WTC11 (cell line): ENCODE measurements at regions not wholly inside any gene's neighbourhood (a gene's known extent, or its start where the extent isn't known, plus 50 kb on each side); places are given as distances from the start of the nearest gene placed in this dataset.
"Not testable (repeated sequence)": the region's sequence is repeated elsewhere in the genome, so short reads cannot be mapped to it uniquely, and the experiment has no call there.

Source experiments
- ATAC-seq: fragments of 200-7000 bp; cut with Tn5 transposase; 2 replicates; pipeline ENCODE4 v1.10.0; 2021; ENCODE audit warnings: mild to moderate bottlenecking, moderate library complexity
- CTCF ChIA-PET: fragments of 300-600 bp; sonication (Branson Sonifier 250); formaldehyde crosslinking; loops from one replicate; lab custom pipeline; 2021; ENCODE audit warnings: antibody characterized with exemption; lab: Charles Lee
- POLR2A ChIA-PET: fragments of 350-600 bp; sonication (Branson Sonifier 250); formaldehyde crosslinking; loops from one replicate; lab custom pipeline; 2021; ENCODE audit warnings: antibody characterized with exemption; lab: Charles Lee
- DNase-seq: peaks from one replicate; pipeline ENCODE4 v3.0.0; 2021; ENCODE audit warnings: low spot score
- H3K27ac Mint-ChIP-seq: 2 replicates; pipeline ENCODE4 v1.8.0; 2021; ENCODE audit warnings: mixed read lengths
- H3K27me3 Mint-ChIP-seq: 2 replicates; pipeline ENCODE4 v1.8.0; 2021; ENCODE audit warnings: low read depth, mild to moderate bottlenecking, moderate library complexity, mixed read lengths
- H3K36me3 Mint-ChIP-seq: 2 replicates; pipeline ENCODE4 v1.8.0; 2021; ENCODE audit warnings: mixed read lengths
- H3K4me1 Mint-ChIP-seq: 2 replicates; pipeline ENCODE4 v1.8.0; 2022; ENCODE audit warnings: mixed read lengths
- H3K4me3 Mint-ChIP-seq: 2 replicates; pipeline ENCODE4 v1.8.0; 2021; ENCODE audit warnings: mild to moderate bottlenecking, moderate library complexity, mixed read lengths
- H3K9me3 Mint-ChIP-seq: 2 replicates; pipeline ENCODE4 v1.8.0; 2021; ENCODE audit warnings: mixed read lengths
- ATF6 ChIP-seq: sonication (generic); formaldehyde crosslinking; IDR thresholded peaks from 2 replicates; pipeline ENCODE4 v1.8.1; 2023; ENCODE audit warnings: mild to moderate bottlenecking, missing genetic modification reagents
- CREM ChIP-seq: sonication (generic); formaldehyde crosslinking; IDR thresholded peaks from 2 replicates; pipeline ENCODE4 v1.8.1; 2022; ENCODE audit warnings: mild to moderate bottlenecking, missing genetic modification reagents, moderate library complexity
- E2F4 ChIP-seq: sonication (generic); formaldehyde crosslinking; IDR thresholded peaks from 2 replicates; pipeline ENCODE4 v1.8.1; 2022; ENCODE audit warnings: low read depth, mild to moderate bottlenecking, moderate library complexity, missing genetic modification reagents, borderline replicate concordance
- FOXK1 ChIP-seq: sonication (generic); formaldehyde crosslinking; IDR thresholded peaks from 2 replicates; pipeline ENCODE4 v1.8.0; 2022; ENCODE audit warnings: mild to moderate bottlenecking, moderate library complexity, missing genetic modification reagents
- FOXP1 ChIP-seq: sonication (generic); formaldehyde crosslinking; IDR thresholded peaks from 2 replicates; pipeline ENCODE4 v1.8.0; 2022; ENCODE audit warnings: missing genetic modification reagents, mild to moderate bottlenecking, moderate library complexity, borderline replicate concordance
- IRF2 ChIP-seq: sonication (generic); formaldehyde crosslinking; IDR thresholded peaks from 2 replicates; pipeline ENCODE4 v1.8.0; 2022; ENCODE audit warnings: low read depth, missing genetic modification reagents, borderline replicate concordance
- NFATC4 ChIP-seq: fragments of 250-450 bp; sonication (Bioruptor Pico); IDR thresholded peaks from 2 replicates; pipeline ENCODE4 v1.9.0; 2021; ENCODE audit warnings: mild to moderate bottlenecking
- NR1H2 ChIP-seq: sonication (generic); formaldehyde crosslinking; IDR thresholded peaks from 2 replicates; pipeline ENCODE4 v1.9.0; 2021; ENCODE audit warnings: mild to moderate bottlenecking, moderate library complexity, missing genetic modification reagents
- RORB ChIP-seq: fragments of 250-450 bp; sonication (Bioruptor Pico); IDR thresholded peaks from 2 replicates; pipeline ENCODE4 v1.9.0; 2021; ENCODE audit warnings: mild to moderate bottlenecking
- TP53 ChIP-seq: sonication (generic); formaldehyde crosslinking; IDR thresholded peaks from 2 replicates; pipeline ENCODE4 v1.8.1; 2023; ENCODE audit warnings: mild to moderate bottlenecking, missing genetic modification reagents
- ZNF121 ChIP-seq: sonication (generic); formaldehyde crosslinking; IDR thresholded peaks from 2 replicates; pipeline ENCODE4 v1.8.0; 2023; ENCODE audit warnings: missing genetic modification reagents
- ZNF281 ChIP-seq: sonication (generic); formaldehyde crosslinking; IDR thresholded peaks from 2 replicates; pipeline ENCODE4 v1.8.0; 2023; ENCODE audit warnings: mild to moderate bottlenecking, missing genetic modification reagents
- ZNF396 ChIP-seq: fragments of 250-450 bp; sonication (Bioruptor Pico); IDR thresholded peaks from 2 replicates; pipeline ENCODE4 v1.8.0; 2021; ENCODE audit warnings: mild to moderate bottlenecking, moderate library complexity, borderline replicate concordance
- ZNF416 ChIP-seq: fragments of 250-450 bp; sonication (Bioruptor Pico); IDR thresholded peaks from 2 replicates; pipeline ENCODE4 v1.9.0; 2021; ENCODE audit warnings: mild to moderate bottlenecking, inconsistent platforms
- ZNF423 ChIP-seq: fragments of 250-450 bp; sonication (Bioruptor Pico); IDR thresholded peaks from 2 replicates; pipeline ENCODE4 v2.1.2; 2022; ENCODE audit warnings: mild to moderate bottlenecking, moderate library complexity
- TF ChIP-seq, protein P1 (sequence below): fragments of 250-450 bp; sonication (Bioruptor Pico); IDR thresholded peaks from 2 replicates; pipeline ENCODE4 v1.9.0; 2021; ENCODE audit warnings: mild to moderate bottlenecking
- TF ChIP-seq, protein P2 (sequence below): sonication (generic); formaldehyde crosslinking; IDR thresholded peaks from 2 replicates; pipeline ENCODE4 v1.8.1; 2023; ENCODE audit warnings: mild to moderate bottlenecking, missing genetic modification reagents, borderline replicate concordance

GRCh38 chr13:31399690-31400089 lies 199.9 kb downstream of the B3GLCT start (continued):
- TF ChIP-seq, protein P1, sequence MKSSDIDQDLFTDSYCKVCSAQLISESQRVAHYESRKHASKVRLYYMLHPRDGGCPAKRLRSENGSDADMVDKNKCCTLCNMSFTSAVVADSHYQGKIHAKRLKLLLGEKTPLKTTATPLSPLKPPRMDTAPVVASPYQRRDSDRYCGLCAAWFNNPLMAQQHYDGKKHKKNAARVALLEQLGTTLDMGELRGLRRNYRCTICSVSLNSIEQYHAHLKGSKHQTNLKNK (CRISPR knock-in tag) = no peak
- TF ChIP-seq NR1H2 (CRISPR knock-in tag) (no peak), RORB (CRISPR knock-in tag) (no peak), NFATC4 (CRISPR knock-in tag) (no peak), ATF6 (CRISPR knock-in tag) (no peak), ZNF416 (no peak), ZNF423 (CRISPR knock-in tag) (no peak), ZNF121 (CRISPR knock-in tag) (no peak)
- TF ChIP-seq, protein P2, sequence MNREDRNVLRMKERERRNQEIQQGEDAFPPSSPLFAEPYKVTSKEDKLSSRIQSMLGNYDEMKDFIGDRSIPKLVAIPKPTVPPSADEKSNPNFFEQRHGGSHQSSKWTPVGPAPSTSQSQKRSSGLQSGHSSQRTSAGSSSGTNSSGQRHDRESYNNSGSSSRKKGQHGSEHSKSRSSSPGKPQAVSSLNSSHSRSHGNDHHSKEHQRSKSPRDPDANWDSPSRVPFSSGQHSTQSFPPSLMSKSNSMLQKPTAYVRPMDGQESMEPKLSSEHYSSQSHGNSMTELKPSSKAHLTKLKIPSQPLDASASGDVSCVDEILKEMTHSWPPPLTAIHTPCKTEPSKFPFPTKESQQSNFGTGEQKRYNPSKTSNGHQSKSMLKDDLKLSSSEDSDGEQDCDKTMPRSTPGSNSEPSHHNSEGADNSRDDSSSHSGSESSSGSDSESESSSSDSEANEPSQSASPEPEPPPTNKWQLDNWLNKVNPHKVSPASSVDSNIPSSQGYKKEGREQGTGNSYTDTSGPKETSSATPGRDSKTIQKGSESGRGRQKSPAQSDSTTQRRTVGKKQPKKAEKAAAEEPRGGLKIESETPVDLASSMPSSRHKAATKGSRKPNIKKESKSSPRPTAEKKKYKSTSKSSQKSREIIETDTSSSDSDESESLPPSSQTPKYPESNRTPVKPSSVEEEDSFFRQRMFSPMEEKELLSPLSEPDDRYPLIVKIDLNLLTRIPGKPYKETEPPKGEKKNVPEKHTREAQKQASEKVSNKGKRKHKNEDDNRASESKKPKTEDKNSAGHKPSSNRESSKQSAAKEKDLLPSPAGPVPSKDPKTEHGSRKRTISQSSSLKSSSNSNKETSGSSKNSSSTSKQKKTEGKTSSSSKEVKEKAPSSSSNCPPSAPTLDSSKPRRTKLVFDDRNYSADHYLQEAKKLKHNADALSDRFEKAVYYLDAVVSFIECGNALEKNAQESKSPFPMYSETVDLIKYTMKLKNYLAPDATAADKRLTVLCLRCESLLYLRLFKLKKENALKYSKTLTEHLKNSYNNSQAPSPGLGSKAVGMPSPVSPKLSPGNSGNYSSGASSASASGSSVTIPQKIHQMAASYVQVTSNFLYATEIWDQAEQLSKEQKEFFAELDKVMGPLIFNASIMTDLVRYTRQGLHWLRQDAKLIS (CRISPR knock-in tag) = no peak
- TF ChIP-seq, all 79 proteins: peak for 0

DNA sequence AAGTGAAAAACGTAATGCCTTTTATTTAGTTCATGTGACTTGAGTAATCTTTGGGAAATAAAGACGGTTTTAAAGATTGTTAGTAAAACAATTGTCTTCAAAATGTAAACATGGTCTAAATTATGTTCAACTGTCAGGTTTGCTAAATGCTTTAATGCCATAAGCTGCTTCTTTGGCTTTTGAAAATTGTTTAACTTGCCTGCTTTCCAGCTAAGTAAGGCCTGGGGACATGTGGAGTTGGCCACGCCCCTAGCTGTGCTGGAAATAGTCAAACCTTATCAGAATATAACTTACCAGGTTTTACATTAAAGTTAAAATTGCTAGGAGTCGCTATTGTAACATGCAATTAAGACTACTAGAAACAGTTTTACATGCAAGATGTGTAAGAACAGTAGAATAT lies 203.9 kb downstream of the B3GLCT start:
- peaks cover 25% of the 10 kb centered on the region for H3K9me3 Mint-ChIP-seq
- CTCF ChIA-PET, H3K4me1 Mint-ChIP-seq, POLR2A ChIA-PET, ATAC-seq, DNase-seq, H3K27me3 Mint-ChIP-seq, H3K36me3 Mint-ChIP-seq, H3K27ac Mint-ChIP-seq, H3K4me3 Mint-ChIP-seq: not testable (repeated sequence)

GRCh38 chr13:31408927-31409326 lies 209.2 kb downstream of the B3GLCT start:
- DNase-seq = no peak
- H3K36me3 Mint-ChIP-seq = no peaks in the 10 kb centered on the region
- CTCF ChIA-PET = interaction anchor here (1.2 to 3.6 kb wide), 3 partner anchors 15 to 172 kb away, joined by 4 to 16 read pairs (median 8); no protein-coding TSS in a partner anchor

More at GRCh38 chr13:31408927-31409326, 209.2 kb downstream of the B3GLCT start:
- Mint-ChIP-seq H3K9me3 (no peaks in the 10 kb centered on the region), H3K27me3 (no peaks in the 10 kb centered on the region), H3K4me3 (no peak overlapping the region), H3K4me1 (no peaks in the 10 kb centered on the region), H3K27ac (no peak overlapping the region)
- POLR2A ChIA-PET = no interaction called here
- no peak for ATAC-seq
- TF ChIP-seq TP53 (CRISPR knock-in tag) = no peak
- TF ChIP-seq FOXP1 (CRISPR knock-in tag) = no peak
- no peak for TF ChIP-seq ZNF281
- no peak for TF ChIP-seq ZNF396
- no peak for TF ChIP-seq E2F4 (CRISPR knock-in tag)
- TF ChIP-seq ATF6 (CRISPR knock-in tag) = no peak
- TF ChIP-seq IRF2 (CRISPR knock-in tag) = no peak
- TF ChIP-seq FOXK1 = no peak
- TF ChIP-seq CREM (CRISPR knock-in tag) = no peak
